ENCODE measurements at regions not wholly inside any gene's neighbourhood (a gene's known extent, or its start where the extent isn't known, plus 50 kb on each side); places are given as distances from the start of the nearest gene placed in this dataset.

DNA sequence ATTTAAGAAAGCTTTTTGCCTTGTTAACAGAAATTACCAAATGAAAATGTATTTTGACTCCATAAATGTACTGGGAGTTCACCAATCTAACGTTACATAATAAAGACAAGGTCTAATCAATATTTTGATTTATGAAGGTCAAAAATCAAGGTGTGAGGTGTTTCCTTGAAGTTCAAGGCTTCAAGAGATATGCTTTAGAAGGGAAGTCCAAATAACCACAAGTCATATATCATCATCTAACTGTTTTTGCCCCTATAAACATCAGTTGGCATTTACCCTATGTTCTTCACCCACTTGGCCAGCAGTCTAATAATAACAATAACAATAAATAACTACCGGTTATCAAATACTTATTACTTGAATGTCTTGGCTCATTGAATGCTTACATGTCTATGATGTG is 196.1 kb upstream of the ID2 start:
- TF ChIP-seq, protein P1, sequence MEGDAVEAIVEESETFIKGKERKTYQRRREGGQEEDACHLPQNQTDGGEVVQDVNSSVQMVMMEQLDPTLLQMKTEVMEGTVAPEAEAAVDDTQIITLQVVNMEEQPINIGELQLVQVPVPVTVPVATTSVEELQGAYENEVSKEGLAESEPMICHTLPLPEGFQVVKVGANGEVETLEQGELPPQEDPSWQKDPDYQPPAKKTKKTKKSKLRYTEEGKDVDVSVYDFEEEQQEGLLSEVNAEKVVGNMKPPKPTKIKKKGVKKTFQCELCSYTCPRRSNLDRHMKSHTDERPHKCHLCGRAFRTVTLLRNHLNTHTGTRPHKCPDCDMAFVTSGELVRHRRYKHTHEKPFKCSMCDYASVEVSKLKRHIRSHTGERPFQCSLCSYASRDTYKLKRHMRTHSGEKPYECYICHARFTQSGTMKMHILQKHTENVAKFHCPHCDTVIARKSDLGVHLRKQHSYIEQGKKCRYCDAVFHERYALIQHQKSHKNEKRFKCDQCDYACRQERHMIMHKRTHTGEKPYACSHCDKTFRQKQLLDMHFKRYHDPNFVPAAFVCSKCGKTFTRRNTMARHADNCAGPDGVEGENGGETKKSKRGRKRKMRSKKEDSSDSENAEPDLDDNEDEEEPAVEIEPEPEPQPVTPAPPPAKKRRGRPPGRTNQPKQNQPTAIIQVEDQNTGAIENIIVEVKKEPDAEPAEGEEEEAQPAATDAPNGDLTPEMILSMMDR (IDR thresholded peaks at IDR 0.05) = no peak
- no peak for TF ChIP-seq POLR2A (IDR thresholded peaks at IDR 0.05)
